DMS114 treated with DMSO at 0.1 percent for 48 hours (cell line): ENCODE measurements at regions not wholly inside any gene's neighbourhood (a gene's known extent, or its start where the extent isn't known, plus 50 kb on each side); places are given as distances from the start of the nearest gene placed in this dataset.

Source experiments
- DNase-seq: peaks from one replicate; lab custom pipeline; 2025; ENCODE audit not compliant: unreplicated experiment; lab: John Stamatoyannopoulos, UW

DNA sequence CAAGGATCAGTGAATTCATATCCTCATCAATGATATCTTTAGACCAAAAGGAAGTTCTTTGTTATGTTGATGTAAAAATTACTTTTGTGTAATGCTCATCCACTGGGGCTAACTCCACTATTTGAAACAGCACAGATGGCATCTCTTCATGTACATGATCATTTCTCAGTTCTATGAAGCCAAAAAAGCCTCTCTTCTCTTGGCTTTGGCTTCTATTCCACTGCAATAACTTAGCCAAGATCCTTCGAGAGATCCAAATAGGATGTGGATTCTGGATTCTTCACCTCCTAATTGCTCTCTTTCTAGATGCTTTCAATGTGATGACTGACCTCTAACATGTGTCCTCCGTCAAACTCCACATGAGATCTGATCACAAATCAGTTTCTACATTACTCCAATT is 851.2 kb downstream of the GALC start:
- no peak for DNase-seq

- DNase-seq: no peak
These were observed 853.7 kb downstream of the GALC start for GRCh38 chr14:87139299-87139698.

- DNase-seq: no peak
These were observed 859.7 kb downstream of the GALC start for GRCh38 chr14:87133073-87133801.

GRCh38 chr14:87131879-87132278 is 861.1 kb downstream of the GALC start:
- DNase-seq: no peak

DNA sequence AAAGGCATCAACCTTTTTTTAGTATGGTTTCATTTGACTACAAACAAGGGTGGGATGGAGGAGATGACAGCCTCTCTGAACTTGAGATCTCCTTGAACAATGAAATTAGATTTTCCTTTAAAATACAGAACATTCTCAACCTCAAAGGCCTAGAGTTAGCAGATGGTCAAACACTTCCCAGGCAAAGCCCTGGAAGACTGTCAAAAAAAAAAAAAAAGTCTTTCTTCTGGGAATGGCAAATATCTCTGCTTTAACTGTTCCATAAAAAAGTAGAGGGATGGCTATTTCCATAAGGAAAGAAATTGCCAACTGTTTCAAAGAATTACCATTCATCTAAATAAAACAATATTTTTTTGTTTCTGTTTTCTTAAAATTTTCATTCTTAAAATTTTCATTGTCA is 870.8 kb downstream of the GALC start:
- DNase-seq: no peak

DNA sequence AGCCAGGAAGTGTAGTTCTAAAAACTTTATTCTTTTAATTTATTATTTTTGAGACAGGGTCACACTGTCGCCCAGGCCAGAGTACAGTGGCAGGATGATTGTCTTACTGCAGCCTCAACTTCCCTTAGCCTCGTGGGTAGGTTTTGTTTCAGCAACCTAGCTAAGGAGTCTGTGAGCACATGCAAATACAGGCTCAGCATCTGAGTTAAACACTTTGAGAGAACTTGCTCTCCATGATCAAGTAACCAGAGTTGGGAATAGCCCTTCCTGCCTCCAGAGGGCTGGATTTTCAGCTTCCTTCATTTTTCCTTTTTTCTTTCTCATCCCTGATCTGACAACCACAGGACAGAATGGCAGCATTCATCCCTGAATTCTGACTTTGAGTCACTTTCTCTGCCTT is 871.3 kb downstream of the GALC start:
- no peak for DNase-seq

DNA sequence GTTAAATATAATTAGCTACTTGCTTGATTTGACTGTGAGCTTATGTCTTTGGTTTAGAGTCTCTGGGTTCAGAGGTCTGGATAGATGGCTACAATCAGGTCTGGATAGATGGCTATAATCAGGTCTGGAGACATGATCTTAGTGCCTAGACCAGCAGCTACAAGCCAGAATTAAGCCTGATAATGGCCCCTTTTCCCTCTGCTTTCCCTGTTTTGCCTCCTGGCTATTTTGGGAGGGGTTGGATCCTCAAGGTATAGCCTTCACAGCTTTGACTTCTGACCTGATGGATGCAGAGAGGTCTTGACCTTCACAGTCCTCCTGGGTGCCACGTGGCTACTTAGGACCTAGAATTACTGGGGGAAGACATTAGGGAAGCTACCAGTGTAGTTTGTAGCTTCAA is 877.7 kb downstream of the GALC start:
- no peak for DNase-seq

DNA sequence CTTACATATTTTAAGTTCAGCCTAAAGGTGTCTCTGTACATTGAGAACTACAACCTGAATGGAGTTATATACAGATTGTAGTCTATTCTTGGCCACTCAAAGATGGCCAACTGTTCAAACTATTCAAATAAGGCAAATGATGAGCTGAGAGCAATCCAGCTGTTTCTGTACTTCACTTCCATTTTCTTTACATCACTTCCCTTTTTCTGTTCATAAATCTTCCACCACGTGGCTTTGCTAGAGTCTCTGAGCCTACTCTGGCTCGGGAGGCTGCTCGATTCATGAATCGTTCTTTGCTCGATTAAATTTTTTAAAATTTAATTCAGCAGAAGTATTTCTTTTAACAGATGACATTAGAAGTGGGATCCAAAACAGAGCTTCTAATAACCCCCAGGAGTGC is 879.7 kb downstream of the GALC start:
- no peak for DNase-seq

GRCh38 chr14:87111741-87112140 is 881.2 kb downstream of the GALC start:
- DNase-seq: no peak

GRCh38 chr14:87111126-87111525 is 881.9 kb downstream of the GALC start:
- no peak for DNase-seq

- no peak for DNase-seq
These were observed 883.7 kb downstream of the GALC start for GRCh38 chr14:87109271-87109670.

DNA sequence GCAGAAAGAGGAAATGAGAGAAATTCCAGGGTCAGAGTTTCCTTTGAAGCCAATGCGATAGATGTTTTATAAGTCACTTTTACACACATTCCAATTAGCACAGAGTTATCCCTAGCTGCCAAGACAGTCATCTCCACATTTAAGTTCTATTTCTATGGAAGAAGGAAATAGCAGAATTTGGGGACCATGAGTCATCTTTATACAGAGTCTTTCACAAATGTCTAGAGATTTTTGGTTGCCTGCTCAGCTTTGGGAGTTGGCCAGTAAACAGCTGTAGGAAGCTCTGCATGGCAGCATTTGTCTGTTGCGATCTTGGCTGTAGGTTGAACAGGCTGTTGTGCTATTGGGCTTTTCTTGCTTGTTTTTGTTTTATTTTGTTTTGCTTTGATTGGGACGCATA is 884.3 kb downstream of the GALC start:
- DNase-seq: no peak

- DNase-seq: no peak
These were observed 890.1 kb downstream of the GALC start for GRCh38 chr14:87102811-87103378.

DNA sequence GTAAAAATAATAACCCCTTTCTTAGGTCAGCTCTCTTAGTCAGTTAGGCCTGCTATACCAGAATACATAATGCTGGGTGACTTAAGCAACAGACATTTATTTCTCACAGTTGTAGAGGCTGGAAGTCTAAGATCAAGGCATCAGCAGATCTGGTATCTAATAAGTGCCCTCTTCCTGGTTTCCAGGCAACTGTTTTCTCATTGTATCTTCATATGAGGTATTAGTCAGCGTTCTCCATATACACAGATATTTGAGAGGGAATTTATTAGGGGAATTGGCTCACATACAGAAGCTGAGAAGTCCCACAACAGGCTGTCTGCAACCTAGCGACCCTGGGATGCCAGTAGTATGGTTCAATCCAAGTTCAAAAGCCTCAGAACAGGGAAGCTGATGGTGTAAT is 896.0 kb downstream of the GALC start:
- no peak for DNase-seq

DNA sequence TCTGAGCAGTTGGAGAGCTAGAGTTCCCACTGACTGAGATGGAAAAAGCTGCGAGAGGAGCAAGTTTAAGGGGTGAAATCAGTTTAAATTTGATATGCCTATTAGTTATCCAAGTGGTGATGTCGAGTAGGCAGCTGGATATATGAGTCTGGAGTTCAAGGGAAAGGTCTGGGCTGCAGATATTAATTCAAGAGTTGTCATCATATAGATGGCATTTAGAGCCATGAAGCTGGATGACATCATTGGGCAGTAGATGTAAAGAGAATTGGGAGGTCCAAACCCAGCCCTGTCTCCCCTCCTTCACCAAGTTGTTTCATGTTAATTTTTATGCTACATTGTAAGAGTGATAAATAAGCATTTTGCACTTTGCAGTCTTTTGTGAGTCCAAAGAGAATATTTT is 898.1 kb downstream of the GALC start:
- no peak for DNase-seq

- DNase-seq: no peak
These were observed 904.4 kb downstream of the GALC start for GRCh38 chr14:87088588-87088987.

- no peak for DNase-seq
These were observed 905.1 kb downstream of the GALC start for GRCh38 chr14:87087881-87088280.

DNA sequence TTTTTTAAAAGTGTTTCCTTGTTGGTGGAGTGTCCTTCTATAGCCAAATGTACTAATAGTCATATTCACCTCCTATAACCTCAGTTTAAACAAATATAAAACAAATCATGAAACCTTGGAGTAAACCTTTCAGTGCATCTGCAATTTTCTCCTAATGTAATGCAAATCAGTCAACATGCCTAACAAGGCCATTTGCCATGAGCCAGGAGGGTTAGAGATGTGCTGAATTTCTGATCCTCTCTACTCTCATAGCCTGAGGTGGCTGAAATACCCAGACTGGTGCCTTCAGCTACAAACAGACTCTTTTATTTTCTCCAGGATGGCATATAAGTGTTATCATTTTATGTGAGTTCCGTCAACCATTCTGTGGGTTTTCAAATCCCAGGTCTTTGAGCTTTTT is 908.1 kb downstream of the GALC start:
- DNase-seq: no peak

GRCh38 chr14:87082917-87083316 is 910.1 kb downstream of the GALC start:
- DNase-seq: no peak

GRCh38 chr14:87081004-87081403 is 912.0 kb downstream of the GALC start:
- DNase-seq: no peak

- no peak for DNase-seq
These were observed 912.8 kb downstream of the GALC start for GRCh38 chr14:87080146-87080545.

DNA sequence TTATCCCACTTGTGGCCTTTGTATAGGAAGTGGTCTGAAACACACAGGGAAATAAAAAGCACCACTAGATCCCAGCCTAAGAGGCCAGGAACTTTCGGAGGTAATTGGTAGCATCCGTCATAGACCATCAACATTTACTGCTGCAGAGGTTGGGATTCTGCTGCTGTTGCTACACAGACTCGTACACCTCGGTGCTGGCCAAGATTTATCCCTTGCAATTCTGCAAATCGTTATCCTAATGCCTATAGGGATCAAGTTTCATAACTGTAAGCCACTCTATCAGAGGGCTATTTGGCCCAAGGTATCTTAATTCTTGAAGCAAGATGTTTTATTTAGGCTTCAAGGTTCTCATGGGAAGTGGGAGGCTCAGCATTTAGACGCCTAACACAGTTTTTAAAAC is 913.6 kb downstream of the GALC start:
- no peak for DNase-seq

DNA sequence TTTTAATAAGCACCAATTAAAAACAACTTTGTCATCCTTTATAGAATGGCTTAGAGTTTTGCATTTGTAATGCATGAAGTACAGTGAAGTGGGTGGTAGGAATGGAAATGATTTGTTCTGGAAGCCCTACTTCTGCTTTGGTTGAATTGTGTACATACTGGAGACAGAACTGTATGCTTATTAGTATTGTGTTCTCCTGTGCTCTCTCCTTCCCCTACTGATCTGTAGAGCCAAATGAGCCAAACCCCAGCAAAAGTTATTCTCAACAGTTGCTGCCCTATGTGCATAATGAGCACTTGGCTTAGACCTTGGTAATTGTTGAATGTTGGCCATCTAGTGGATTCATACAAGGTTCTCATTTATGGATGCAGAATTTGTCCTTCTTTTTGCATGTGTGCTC is 916.1 kb downstream of the GALC start:
- DNase-seq: no peak
